H1 (cell line): ENCODE measurements at regions not wholly inside any gene's neighbourhood (a gene's known extent, or its start where the extent isn't known, plus 50 kb on each side); places are given as distances from the start of the nearest gene placed in this dataset.

ENCODE experiments used
- CTCF ChIA-PET: fragments of 300-600 bp; sonication (Branson Sonifier 250); formaldehyde crosslinking; loops from one replicate; lab custom pipeline; 2021; ENCODE audit not compliant: partially characterized antibody; lab: Charles Lee
- POLR2A ChIA-PET: fragments of 300-600 bp; sonication (Branson Sonifier 250); formaldehyde crosslinking; loops from one replicate; lab custom pipeline; 2021; ENCODE audit warnings: inconsistent platforms; ENCODE audit not compliant: partially characterized antibody; lab: Charles Lee
- DNase-seq, 2 experiments: peaks; one replicate each; pipeline versions ENCODE4 v3.0.0 to v3.0.0-alpha.2; 2010 to 2022; ENCODE audit warnings: low spot score in 2 of 2, low read depth in 1 of 2, mixed read lengths in 1 of 2
- FAIRE-seq: peaks from 2 replicates; lab custom pipeline; 2011; peaks lifted over from hg19 to GRCh38; lab: Jason Lieb, UNC
- H2AFZ ChIP-seq: 2 replicates; pipeline ENCODE4 v1.8.1; 2012; ENCODE audit warnings: low read length, inconsistent platforms
- H2AK5ac ChIP-seq: 2 replicates; pipeline ENCODE4 v1.6.1; 2013; ENCODE audit warnings: low read depth, low read length
- H2BK120ac ChIP-seq: replicated peaks from 2 replicates; pipeline ENCODE3; 2013; ENCODE audit warnings: low read depth, low read length, inconsistent platforms
- H2BK12ac ChIP-seq: 2 replicates; pipeline ENCODE4 v1.6.1; 2013; ENCODE audit warnings: low read depth, low read length
- H2BK15ac ChIP-seq: 2 replicates; pipeline ENCODE4 v1.6.1; 2013; ENCODE audit warnings: low read length
- H2BK20ac ChIP-seq: 2 replicates; pipeline ENCODE4 v1.6.1; 2013; ENCODE audit warnings: low read length
- H2BK5ac ChIP-seq: 2 replicates; pipeline ENCODE4 v1.6.1; 2013; ENCODE audit warnings: low read depth, low read length
- H3K14ac ChIP-seq: 2 replicates; pipeline ENCODE4 v1.6.1; 2013; ENCODE audit warnings: inconsistent platforms; ENCODE audit not compliant: insufficient read length
- H3K18ac ChIP-seq: 2 replicates; pipeline ENCODE4 v1.6.1; 2013; ENCODE audit warnings: low read length; ENCODE audit errors: extremely low read depth
- H3K23ac ChIP-seq: 2 replicates; pipeline ENCODE4 v1.6.1; 2013; ENCODE audit warnings: inconsistent platforms; ENCODE audit not compliant: insufficient read length
- H3K23me2 ChIP-seq: 2 replicates; pipeline ENCODE4 v1.6.1; 2013; ENCODE audit warnings: low read depth, low read length
- H3K27ac ChIP-seq: 2 replicates; pipeline ENCODE4 v1.6.1; 2011; ENCODE audit warnings: low read depth, low read length, inconsistent platforms
- H3K27me3 ChIP-seq, 4 experiments: replicated peaks in 1 of 4; 1 replicate in 1 of 4; 2 replicates in 3 of 4; pipeline versions ENCODE4 v1.6.1 to v1.8.1; 2011 to 2013; ENCODE audit warnings: low read length in 3 of 4, mild to moderate bottlenecking in 3 of 4, inconsistent platforms in 2 of 4, mixed read lengths in 2 of 4, moderate library complexity in 1 of 4; ENCODE audit not compliant: control insufficient read depth in 3 of 4, insufficient read depth in 3 of 4; ENCODE audit errors: extremely low read depth in 1 of 4
- H3K36me3 ChIP-seq, 4 experiments: 2 replicates each; pipeline versions ENCODE4 v1.6.1 to v1.8.1; 2011 to 2013; ENCODE audit warnings: mild to moderate bottlenecking in 4 of 4, low read length in 3 of 4, moderate library complexity in 2 of 4, control low read depth in 1 of 4, inconsistent platforms in 1 of 4; ENCODE audit not compliant: insufficient read depth in 4 of 4, control insufficient read depth in 2 of 4
- H3K4ac ChIP-seq: replicated peaks from 2 replicates; pipeline ENCODE3; 2013; ENCODE audit warnings: low read length, low read depth, mixed read lengths, inconsistent platforms; ENCODE audit not compliant: insufficient read length
- H3K4me1 ChIP-seq, 4 experiments: replicated peaks in 1 of 4; 1 replicate in 1 of 4; 2 replicates in 3 of 4; pipeline versions ENCODE4 v1.6.1 to v1.8.1; 2011 to 2013; ENCODE audit warnings: low read length in 3 of 4, inconsistent platforms in 2 of 4, mixed read lengths in 1 of 4; ENCODE audit not compliant: insufficient read depth in 4 of 4, control insufficient read depth in 3 of 4
- H3K4me2 ChIP-seq, 2 experiments: 2 replicates each; pipeline versions ENCODE4 v1.6.1 to v1.8.1; 2011 to 2013; ENCODE audit warnings: low read depth in 2 of 2, low read length in 2 of 2, control low read depth in 1 of 2, inconsistent platforms in 1 of 2, mild to moderate bottlenecking in 1 of 2; ENCODE audit not compliant: insufficient read depth in 1 of 2
- H3K4me3 ChIP-seq, 4 experiments: fragments of 200-600, 300-600 bp in 1 of 4; sonication (generic), shearing (Covaris generic), sonication (Bioruptor Twin) in 1 of 4; 2 replicates each; pipeline versions ENCODE4 v1.5.1 to v1.8.1; 2011 to 2016; ENCODE audit warnings: low read length in 4 of 4, low read depth in 3 of 4, control low read depth in 2 of 4, inconsistent platforms in 2 of 4, mild to moderate bottlenecking in 2 of 4, mixed read lengths in 1 of 4, moderate library complexity in 1 of 4; ENCODE audit not compliant: insufficient read depth in 2 of 4; ENCODE audit errors: extremely low read depth in 1 of 4
- H3K56ac ChIP-seq: replicated peaks from 2 replicates; pipeline ENCODE3; 2013; ENCODE audit warnings: low read depth, mild to moderate bottlenecking, mixed read lengths, low read length, inconsistent platforms; ENCODE audit not compliant: insufficient read length
- H3K79me1 ChIP-seq: 2 replicates; pipeline ENCODE4 v1.6.1; 2013; ENCODE audit warnings: low read depth, low read length, control low read depth
- H3K79me2 ChIP-seq, 2 experiments: 2 replicates each; pipeline versions ENCODE4 v1.6.1 to v1.8.1; 2012 to 2013; ENCODE audit warnings: low read length in 2 of 2, mild to moderate bottlenecking in 2 of 2, inconsistent platforms in 1 of 2; ENCODE audit not compliant: insufficient read depth in 2 of 2, control insufficient read depth in 1 of 2
- H3K9ac ChIP-seq, 4 experiments: replicated peaks in 1 of 4; 1 replicate in 1 of 4; 2 replicates in 3 of 4; pipeline versions ENCODE4 v1.6.1 to v1.8.1; 2011 to 2013; ENCODE audit warnings: low read depth in 3 of 4, low read length in 3 of 4, control low read depth in 2 of 4, mild to moderate bottlenecking in 2 of 4, moderate library complexity in 2 of 4, inconsistent platforms in 1 of 4; ENCODE audit errors: extremely low read depth in 1 of 4
- H3K9me3 ChIP-seq, 2 experiments: 2 replicates each; pipeline versions ENCODE4 v1.6.1 to v1.8.1; 2012 to 2013; ENCODE audit warnings: mild to moderate bottlenecking in 2 of 2, moderate library complexity in 2 of 2, control low read depth in 1 of 2, inconsistent platforms in 1 of 2, low read depth in 1 of 2, low read length in 1 of 2, mixed read lengths in 1 of 2; ENCODE audit not compliant: insufficient read depth in 2 of 2
- H4K20me1 ChIP-seq, 2 experiments: replicated peaks in 1 of 2; 2 replicates each; pipeline versions ENCODE3 to v1.8.1; 2011 to 2013; ENCODE audit warnings: inconsistent platforms in 2 of 2, low read length in 2 of 2, mild to moderate bottlenecking in 1 of 2; ENCODE audit not compliant: insufficient read depth in 2 of 2, control insufficient read depth in 1 of 2
- H4K5ac ChIP-seq: 2 replicates; pipeline ENCODE4 v1.6.1; 2013; ENCODE audit warnings: low read length, low read depth, mixed read lengths, inconsistent platforms; ENCODE audit not compliant: insufficient read length
- H4K8ac ChIP-seq: 2 replicates; pipeline ENCODE4 v1.8.0; 2013; ENCODE audit warnings: mild to moderate bottlenecking, moderate library complexity, low read length, inconsistent platforms; ENCODE audit not compliant: insufficient read depth; ENCODE audit errors: extremely low read depth
- H4K91ac ChIP-seq: replicated peaks from 2 replicates; pipeline ENCODE3; 2013; ENCODE audit warnings: low read length, mixed read lengths, inconsistent platforms; ENCODE audit not compliant: insufficient read length
- ASH2L ChIP-seq: fragments of 200-600, 300-600 bp; sonication (generic); IDR thresholded peaks from one replicate; pipeline ENCODE4 v1.7.1; 2017; ENCODE audit warnings: low read length
- BCL11A ChIP-seq, 2 experiments: IDR thresholded peaks; one replicate each; pipeline ENCODE4 v1.6.1; 2011; ENCODE audit warnings: low read depth in 2 of 2, low read length in 2 of 2, mild to moderate bottlenecking in 2 of 2
- BRCA1 ChIP-seq: IDR thresholded peaks from 2 replicates; pipeline ENCODE4 v1.6.1; 2012; ENCODE audit warnings: low read depth, low read length, improper control_type of control experiment
- HDAC2 ChIP-seq, 2 experiments: fragments of 300-600 bp in 1 of 2; sonication (generic) in 1 of 2; IDR thresholded peaks; 2 replicates each; pipeline ENCODE4 v1.6.1; 2011 to 2012; ENCODE audit warnings: low read depth in 2 of 2, low read length in 2 of 2, mild to moderate bottlenecking in 2 of 2, moderate library complexity in 2 of 2, borderline replicate concordance in 1 of 2, inconsistent platforms in 1 of 2
- HDAC6 ChIP-seq: IDR thresholded peaks from one replicate; pipeline ENCODE4 v1.7.1; 2012; ENCODE audit warnings: low read depth, mild to moderate bottlenecking, inconsistent platforms, low read length, moderate library complexity
- KDM4A ChIP-seq: IDR thresholded peaks from one replicate; pipeline ENCODE4 v1.7.1; 2012; ENCODE audit warnings: low read depth, mild to moderate bottlenecking, moderate library complexity, low read length, inconsistent platforms; ENCODE audit not compliant: severe bottlenecking
- MAX ChIP-seq: IDR thresholded peaks from 2 replicates; pipeline ENCODE4 v1.6.1; 2012; ENCODE audit warnings: inconsistent platforms
- PHF8 ChIP-seq: fragments of 200-600 bp; sonication (generic); conservative IDR thresholded peaks from 2 replicates; pipeline ENCODE4 v1.7.1; 2012; ENCODE audit warnings: low read depth, mild to moderate bottlenecking, inconsistent platforms, low read length, moderate library complexity
- RBBP5 ChIP-seq: IDR thresholded peaks from 2 replicates; pipeline ENCODE4 v1.7.1; 2012; ENCODE audit warnings: low read depth, mild to moderate bottlenecking, inconsistent platforms, low read length, moderate library complexity, borderline replicate concordance
- SAP30 ChIP-seq: fragments of 300-600 bp; sonication (generic); IDR thresholded peaks from 2 replicates; pipeline ENCODE4 v1.7.1; 2012; ENCODE audit warnings: low read length, moderate library complexity, mild to moderate bottlenecking, inconsistent platforms; ENCODE audit not compliant: insufficient read depth, insufficient replicate concordance
- SIN3A ChIP-seq, 2 experiments: IDR thresholded peaks in 1 of 2; conservative IDR thresholded peaks in 1 of 2; 2 replicates each; pipeline ENCODE4 v1.6.1; 2011 to 2012; ENCODE audit warnings: low read length in 2 of 2, improper control_type of control experiment in 1 of 2, low read depth in 1 of 2, mild to moderate bottlenecking in 1 of 2
- SIX5 ChIP-seq: IDR thresholded peaks from 2 replicates; pipeline ENCODE4 v1.6.1; 2011; ENCODE audit warnings: mild to moderate bottlenecking, low read depth, low read length
- SP2 ChIP-seq: IDR thresholded peaks from 2 replicates; pipeline ENCODE4 v1.6.1; 2012; ENCODE audit warnings: mild to moderate bottlenecking, low read length, inconsistent platforms
- WGBS, 2 experiments: shearing (Covaris generic) in 1 of 2; methylation state at CpG; one replicate each; pipeline versions ENCODE4 v1.1.6 to v1.1.7; 2013 to 2015; ENCODE audit warnings: low lambda C conversion rate in 2 of 2, mixed read lengths in 2 of 2, inconsistent platforms in 1 of 2, low coverage in 1 of 2, missing lambda C conversion rate in 1 of 2; ENCODE audit not compliant: insufficient replicate concordance in 2 of 2, insufficient coverage in 1 of 2, insufficient read length in 1 of 2; ENCODE audit errors: extremely low coverage in 1 of 2, missing lambda C conversion rate in 1 of 2; 5-methylcytosine and 5-hydroxymethylcytosine counted together

- no peak overlapping the region for H2BK12ac ChIP-seq
- DNase-seq (no peak), FAIRE-seq (no peak)
- no peaks in the 10 kb centered on the region; a peak in 1 of 4 replicates for H3K9me3 ChIP-seq
- H3K4me3 ChIP-seq: no peak overlapping the region
- H4K91ac ChIP-seq: no peak overlapping the region
- no peak overlapping the region for H3K18ac ChIP-seq
- no peaks in the 10 kb centered on the region for H3K27me3 ChIP-seq
- no peak overlapping the region for H3K9ac ChIP-seq
- no peaks in the 10 kb centered on the region for H3K79me1 ChIP-seq
- no peaks in the 10 kb centered on the region for H3K4me1 ChIP-seq
- no peak overlapping the region for H3K14ac ChIP-seq
- no peak overlapping the region for H3K4ac ChIP-seq
- H3K56ac ChIP-seq: no peak overlapping the region
- H3K23me2 ChIP-seq: no peaks in the 10 kb centered on the region
- no peak overlapping the region for H2BK20ac ChIP-seq
- H4K20me1 ChIP-seq: no peaks in the 10 kb centered on the region
- H4K5ac ChIP-seq: no peak overlapping the region
- no peak overlapping the region for H3K4me2 ChIP-seq
- no peak overlapping the region for H3K27ac ChIP-seq
- no peak overlapping the region for H3K23ac ChIP-seq
- no peaks in the 10 kb centered on the region for H3K36me3 ChIP-seq
- WGBS, 2 experiments: 80% methylated on average over 1 of the region's 1 CpG; no CpG with 5 or more reads in 1 of the 2 experiments
- H2BK15ac ChIP-seq: no peak overlapping the region
- H2AK5ac ChIP-seq: no peak overlapping the region
- H2BK120ac ChIP-seq: no peak overlapping the region
- no peak overlapping the region for H4K8ac ChIP-seq
- no peak overlapping the region for H2BK5ac ChIP-seq
- POLR2A ChIA-PET: interaction anchor here (0.7 kb wide), 1 partner anchor 77 kb away, joined by 3 read pairs; no protein-coding TSS in a partner anchor
- CTCF ChIA-PET: interaction anchor here (0.7 kb wide), 1 partner anchor 43 kb away, joined by 3 read pairs; no protein-coding TSS in a partner anchor
- H3K79me2 ChIP-seq: no peaks in the 10 kb centered on the region
- no peak overlapping the region for H2AFZ ChIP-seq
- TF ChIP-seq ASH2L: no peak
- no peak for TF ChIP-seq SP2
- no peak for TF ChIP-seq KDM4A
- no peak for TF ChIP-seq SIX5
- TF ChIP-seq SIN3A (conservative IDR thresholded peaks at IDR 0.05 in 1 of 2, IDR thresholded peaks at IDR 0.05 in 1 of 2; ENCODE audit: low read depth in 1 of 2, low read length in 2 of 2): no peak
- TF ChIP-seq HDAC2 (IDR thresholded peaks at IDR 0.05; ENCODE audit: borderline replicate concordance in 1 of 2, low read depth in 2 of 2, low read length in 2 of 2): no peak
- no peak for TF ChIP-seq RBBP5
- TF ChIP-seq HDAC6: no peak
- no peak for TF ChIP-seq BRCA1
- TF ChIP-seq BCL11A (IDR thresholded peaks at IDR 0.05; ENCODE audit: low read depth in 2 of 2, low read length in 2 of 2): no peak
- TF ChIP-seq MAX: no peak
- TF ChIP-seq PHF8: no peak
- no peak for TF ChIP-seq SAP30
Measured at GRCh38 chr16:51924744-51925143, 622.2 kb downstream of the TOX3 start.
